RWPE1 (cell line): ENCODE measurements at regions not wholly inside any gene's neighbourhood (a gene's known extent, or its start where the extent isn't known, plus 50 kb on each side); places are given as distances from the start of the nearest gene placed in this dataset.

ENCODE experiments used
- CTCF ChIA-PET: fragments of 350-600 bp; sonication (Branson Sonifier 250); formaldehyde crosslinking; extraction: SDS; loops from one replicate; lab custom pipeline; 2021; lab: Yijun Ruan, JAX
- POLR2A ChIA-PET: fragments of 400-600 bp; formaldehyde crosslinking; extraction: SDS; loops from one replicate; lab custom pipeline; 2020; ENCODE audit warnings: antibody characterized with exemption; ENCODE audit not compliant: low non-redundant PET; lab: Yijun Ruan, JAX
- DNase-seq: peaks from one replicate; pipeline ENCODE4 v3.0.0; 2012; ENCODE audit warnings: low spot score
- H3K27ac ChIP-seq: fragments of 450-650 bp; 2 replicates; pipeline ENCODE4 v1.5.1; 2017
- CTCF ChIP-seq: fragments of 450-650 bp; conservative IDR thresholded peaks from 2 replicates; pipeline ENCODE4 v1.5.1; 2017; ENCODE audit warnings: low read depth, mild to moderate bottlenecking

GRCh38 chr10:108132303-108132702 lies 967.8 kb upstream of the SORCS1 start:
- no peak overlapping the region for H3K27ac ChIP-seq
- POLR2A ChIA-PET, result no interaction called here
- no peak for DNase-seq
- no peak for TF ChIP-seq CTCF
- CTCF ChIA-PET, result no interaction called here

DNA sequence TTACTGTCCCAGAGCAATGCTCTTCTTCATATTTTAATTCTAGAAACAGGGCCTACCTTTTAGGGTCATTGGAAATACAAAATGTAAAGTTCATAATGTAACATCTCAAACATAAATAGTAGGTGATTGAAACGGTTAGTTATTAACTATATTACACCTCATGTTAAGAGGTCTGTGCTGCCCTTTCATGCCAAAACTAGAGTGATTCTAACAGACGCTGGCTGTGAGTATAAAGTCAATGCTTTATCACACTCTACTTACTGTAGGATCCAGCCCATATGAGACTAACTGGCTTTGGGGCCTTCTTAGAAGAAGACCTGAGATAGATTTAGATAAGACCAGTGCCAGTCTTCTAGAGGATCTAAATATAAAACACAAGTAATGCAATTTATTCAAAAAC lies 966.1 kb upstream of the SORCS1 start:
- no peak for TF ChIP-seq CTCF
- DNase-seq, result no peak
- POLR2A ChIA-PET, result no interaction called here
- CTCF ChIA-PET, result no interaction called here
- no peak overlapping the region for H3K27ac ChIP-seq

DNA sequence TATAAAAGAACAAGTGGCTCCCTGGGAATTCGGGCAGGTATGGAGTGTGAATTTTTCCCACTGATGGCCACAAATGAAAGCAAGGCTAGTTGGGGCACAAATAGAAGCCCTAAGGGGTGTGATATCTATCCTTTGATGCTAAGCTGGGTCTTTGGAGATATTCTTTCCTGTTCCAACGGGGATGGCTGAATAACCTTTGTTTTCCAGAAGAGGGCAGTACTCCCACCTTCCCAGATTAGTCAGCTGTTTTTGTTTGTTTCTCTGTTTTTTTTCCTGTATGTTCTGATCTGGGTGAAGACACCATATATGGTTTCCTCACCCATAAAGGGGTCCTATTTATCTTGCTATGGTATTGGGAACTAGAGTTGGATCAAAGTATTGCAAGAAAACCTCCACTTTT lies 947.7 kb upstream of the SORCS1 start:
- TF ChIP-seq CTCF, result no peak
- ChIA-PET POLR2A (no interaction called here), CTCF (interaction anchor here (0.6 kb wide), 2 partner anchors 213 to 304 kb away, joined by 3 read pairs; no protein-coding TSS in a partner anchor)
- no peak overlapping the region for H3K27ac ChIP-seq
- DNase-seq, result no peak

DNA sequence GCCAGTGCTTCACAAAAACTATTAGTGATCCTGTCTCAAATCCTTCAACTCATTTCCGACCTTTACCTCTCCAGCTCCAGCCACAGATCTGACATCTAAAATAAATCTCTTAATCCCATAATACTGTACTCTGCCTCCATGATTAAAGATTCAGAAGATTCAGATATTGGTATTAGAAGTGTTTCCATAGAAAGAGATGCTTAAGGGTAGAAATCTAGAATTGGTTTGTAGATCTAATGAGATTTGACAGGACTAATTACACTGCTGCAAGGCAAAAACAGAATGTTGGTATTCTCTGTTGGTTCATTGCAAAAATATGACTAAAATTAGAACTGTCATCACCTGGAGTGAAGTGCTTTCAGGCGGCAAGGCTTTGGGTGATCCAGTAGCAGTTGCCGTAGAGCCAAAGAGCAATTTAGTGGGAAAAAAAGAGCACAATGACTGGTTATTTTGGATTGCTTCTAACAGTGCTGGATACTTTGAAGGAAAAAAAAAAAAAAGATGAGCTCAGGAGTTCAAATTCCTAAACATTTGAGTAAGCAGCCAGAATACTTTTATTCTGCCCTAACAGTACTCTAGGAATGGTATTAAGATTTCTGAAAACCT lies 940.1 kb upstream of the SORCS1 start:
- CTCF ChIA-PET, result no interaction called here

DNA sequence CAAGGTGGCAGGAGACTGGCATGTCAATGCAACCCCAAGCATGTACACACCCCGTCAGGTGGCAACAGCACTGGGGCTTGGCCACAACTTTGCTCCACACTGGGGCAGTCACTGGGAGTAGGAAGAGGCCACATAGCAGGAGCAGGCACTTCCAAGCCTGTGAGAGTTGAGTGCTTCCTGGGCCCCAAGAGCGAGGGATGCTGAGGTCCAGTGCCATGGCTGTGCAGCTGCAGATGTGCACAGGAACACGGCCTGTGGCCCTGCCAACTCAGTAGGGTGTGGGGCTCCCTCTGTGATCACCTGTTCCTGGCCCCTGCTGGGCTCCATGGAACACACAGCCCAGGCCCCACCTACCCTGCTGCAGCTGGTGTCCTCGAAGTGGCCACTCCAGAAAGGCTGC lies 932.8 kb upstream of the SORCS1 start:
- no peak overlapping the region for H3K27ac ChIP-seq
- DNase-seq, result no peak
- POLR2A ChIA-PET, result no interaction called here
- CTCF ChIA-PET, result no interaction called here
- TF ChIP-seq CTCF, result no peak

More for the DNA sequence above, 940.1 kb upstream of the SORCS1 start:
- POLR2A ChIA-PET, result no interaction called here
- H3K27ac ChIP-seq, result no peak overlapping the region
- no peak for DNase-seq
- TF ChIP-seq CTCF, result no peak

DNA sequence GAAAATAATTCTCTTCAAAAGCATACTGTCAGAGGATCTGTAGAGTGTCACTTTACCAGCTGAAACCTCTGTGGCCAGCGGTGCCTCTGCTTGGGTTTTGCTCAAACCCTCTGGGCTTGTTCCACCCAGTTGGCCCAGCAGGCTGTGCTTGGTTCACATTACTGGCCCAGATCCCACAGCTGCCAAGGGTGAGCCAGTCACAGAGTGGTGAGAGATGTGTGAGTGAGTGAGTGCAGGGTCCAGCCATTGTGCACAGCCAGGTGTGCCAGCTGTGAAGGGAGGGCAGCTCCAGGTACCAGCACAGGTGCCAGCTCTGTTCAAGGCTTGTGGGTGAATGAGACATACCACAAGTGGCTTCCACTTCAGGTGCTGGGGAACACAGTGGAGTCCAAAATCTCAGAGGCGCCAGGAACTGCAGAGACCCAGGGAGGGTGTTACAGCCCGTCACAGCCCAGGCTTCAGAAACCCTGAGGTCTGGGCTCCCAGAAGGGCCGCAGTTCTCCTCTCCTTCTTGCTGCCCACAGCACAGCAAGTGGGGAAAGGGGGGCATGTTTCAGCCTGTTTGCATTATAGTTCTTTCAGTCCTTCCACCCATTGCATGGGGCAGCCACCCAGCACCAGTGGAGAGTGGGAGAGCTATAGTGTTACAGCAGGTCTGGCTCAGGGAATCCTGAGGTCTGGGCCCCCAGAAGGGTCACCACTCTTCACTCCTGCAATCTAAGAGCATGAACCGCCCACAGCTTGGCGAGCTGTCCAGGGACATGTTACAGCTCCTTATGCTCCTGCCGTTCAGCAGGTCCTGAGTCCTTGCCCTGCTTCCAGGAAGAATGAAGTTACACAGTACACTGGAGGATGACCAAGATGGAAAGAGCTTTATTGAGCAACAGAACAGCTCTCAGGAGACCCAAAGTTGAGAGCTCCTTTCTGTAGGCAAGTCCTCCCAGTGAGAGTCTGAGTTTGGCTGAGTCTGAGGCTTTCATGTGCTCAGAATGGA lies 931.7 kb upstream of the SORCS1 start:
- ChIA-PET CTCF (interaction anchor here (0.5 kb wide), 1 partner anchor 250 kb away, joined by 3 read pairs; no protein-coding TSS in a partner anchor), POLR2A (no interaction called here)
- DNase-seq, result no peak

More for the DNA sequence above, 931.7 kb upstream of the SORCS1 start:
- no peak for TF ChIP-seq CTCF
- no peak overlapping the region for H3K27ac ChIP-seq
